Ovary (tissue), 3 donors: ENCODE measurements at regions not wholly inside any gene's neighbourhood (a gene's known extent, or its start where the extent isn't known, plus 50 kb on each side); places are given as distances from the start of the nearest gene placed in this dataset.

Experiments
- POLR2A ChIP-seq: fragments of 450-650 bp; IDR thresholded peaks from one replicate; pipeline ENCODE4 v1.6.1; 2017; ENCODE audit warnings: antibody characterized with exemption, mild to moderate bottlenecking, moderate library complexity
- TF ChIP-seq, protein P1 (sequence below), 3 donors: fragments of 450-650 bp in 2 of 3; fragments of 200-600 bp in 1 of 3; IDR thresholded peaks; one replicate each; pipeline versions ENCODE4 v1.5.1 to v1.8.0; 2016 to 2022; ENCODE audit warnings: antibody characterized with exemption in 3 of 3, mild to moderate bottlenecking in 1 of 3
- donor health status: DM: no; HTN: no; CAD: no.

DNA sequence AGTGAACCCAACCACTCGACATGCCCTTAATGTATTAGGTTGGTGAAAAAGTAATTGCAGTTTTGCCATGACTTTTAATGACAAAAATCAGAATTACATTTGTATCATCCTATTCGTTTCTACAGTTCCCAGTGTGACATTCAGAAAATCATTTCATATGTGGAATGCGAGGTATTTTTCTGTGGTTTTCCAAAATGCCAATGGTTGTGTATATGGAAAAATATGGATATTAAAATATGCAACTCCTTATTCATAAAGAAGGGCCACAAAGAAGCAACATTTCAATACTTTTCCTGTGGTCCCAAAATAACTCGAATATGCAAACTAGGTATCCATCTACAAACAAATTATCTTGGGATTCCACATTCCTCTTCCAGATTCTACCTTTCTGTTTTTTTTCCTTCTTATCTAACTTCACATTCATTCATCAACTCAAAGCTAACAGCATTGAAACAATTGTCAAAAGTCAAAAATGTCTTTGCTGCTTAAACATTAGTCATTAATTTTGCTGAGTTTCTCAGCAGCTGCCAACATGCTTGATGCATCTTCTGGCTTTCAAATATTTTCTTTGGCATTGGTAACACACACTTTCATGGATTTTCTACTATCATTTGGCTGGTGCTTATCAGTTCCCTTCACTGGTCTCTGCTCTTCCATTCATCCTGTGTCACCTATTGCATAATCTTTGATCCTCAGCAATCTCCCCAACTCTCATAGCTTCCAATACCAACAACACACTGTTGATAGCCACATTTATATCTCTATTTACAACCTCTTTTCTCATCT, 1445.4 kb downstream of the EFNB2 start:
- TF ChIP-seq, protein P1, sequence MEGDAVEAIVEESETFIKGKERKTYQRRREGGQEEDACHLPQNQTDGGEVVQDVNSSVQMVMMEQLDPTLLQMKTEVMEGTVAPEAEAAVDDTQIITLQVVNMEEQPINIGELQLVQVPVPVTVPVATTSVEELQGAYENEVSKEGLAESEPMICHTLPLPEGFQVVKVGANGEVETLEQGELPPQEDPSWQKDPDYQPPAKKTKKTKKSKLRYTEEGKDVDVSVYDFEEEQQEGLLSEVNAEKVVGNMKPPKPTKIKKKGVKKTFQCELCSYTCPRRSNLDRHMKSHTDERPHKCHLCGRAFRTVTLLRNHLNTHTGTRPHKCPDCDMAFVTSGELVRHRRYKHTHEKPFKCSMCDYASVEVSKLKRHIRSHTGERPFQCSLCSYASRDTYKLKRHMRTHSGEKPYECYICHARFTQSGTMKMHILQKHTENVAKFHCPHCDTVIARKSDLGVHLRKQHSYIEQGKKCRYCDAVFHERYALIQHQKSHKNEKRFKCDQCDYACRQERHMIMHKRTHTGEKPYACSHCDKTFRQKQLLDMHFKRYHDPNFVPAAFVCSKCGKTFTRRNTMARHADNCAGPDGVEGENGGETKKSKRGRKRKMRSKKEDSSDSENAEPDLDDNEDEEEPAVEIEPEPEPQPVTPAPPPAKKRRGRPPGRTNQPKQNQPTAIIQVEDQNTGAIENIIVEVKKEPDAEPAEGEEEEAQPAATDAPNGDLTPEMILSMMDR (IDR thresholded peaks at IDR 0.05), result no peak
- TF ChIP-seq POLR2A, result no peak
